Breast epithelium (tissue), 4 donors: ENCODE measurements at regions not wholly inside any gene's neighbourhood (a gene's known extent, or its start where the extent isn't known, plus 50 kb on each side); places are given as distances from the start of the nearest gene placed in this dataset.
"Not testable (repeated sequence)": the region's sequence is repeated elsewhere in the genome, so short reads cannot be mapped to it uniquely, and the experiment has no call there.

ENCODE experiments used
- DNase-seq, 2 donors: peaks; one replicate each; pipeline ENCODE4 v3.0.0-alpha.2; 2019; ENCODE audit warnings: low spot score in 2 of 2
- H3K27ac ChIP-seq, 2 donors: fragments of 200-600 bp; sonication (generic) in 1 of 2; one replicate each; pipeline ENCODE4 v1.5.1; 2016 to 2019; ENCODE audit warnings: mild to moderate bottlenecking in 1 of 2
- H3K27me3 ChIP-seq, 2 donors: fragments of 200-600 bp; sonication (generic) in 1 of 2; one replicate each; pipeline versions ENCODE4 v1.5.1 to v1.6.0; 2017 to 2019; ENCODE audit warnings: control low read depth in 1 of 2, mild to moderate bottlenecking in 1 of 2
- H3K36me3 ChIP-seq: fragments of 200-600 bp; one replicate; pipeline ENCODE4 v1.5.1; 2019
- H3K4me1 ChIP-seq, 2 donors: fragments of 200-600 bp; sonication (generic); one replicate each; pipeline ENCODE4 v1.5.1; 2016 to 2019; ENCODE audit warnings: control low read depth in 1 of 2
- H3K4me3 ChIP-seq, 3 donors: fragments of 200-600 bp; sonication (generic); 1 replicate in 2 of 3; 2 replicates in 1 of 3; pipeline ENCODE4 v1.5.1; 2016 to 2019; ENCODE audit warnings: mild to moderate bottlenecking in 3 of 3, moderate library complexity in 2 of 3
- H3K9me3 ChIP-seq, 2 donors: fragments of 200-600 bp; sonication (generic) in 1 of 2; one replicate each; pipeline ENCODE4 v1.5.1; 2016 to 2019; ENCODE audit warnings: control low read depth in 1 of 2
- POLR2A ChIP-seq: fragments of 450-650 bp; IDR thresholded peaks from one replicate; pipeline ENCODE4 v1.6.1; 2016; ENCODE audit warnings: antibody characterized with exemption, mild to moderate bottlenecking, moderate library complexity
- POLR2AphosphoS5 ChIP-seq, 3 donors: sonication (generic); formaldehyde crosslinking; IDR thresholded peaks; one replicate each; pipeline ENCODE4 v1.6.1; 2017; ENCODE audit warnings: antibody characterized with exemption in 3 of 3
- intact Hi-C: fragments of 100-400 bp; cut with DNase I; formaldehyde crosslinking; loops from one replicate; pipeline ENCODE4 v1.15.1; 2023; ENCODE audit warnings: low total_unique reads
- TF ChIP-seq, protein P1 (sequence below), 3 donors: fragments of 450-650 bp; IDR thresholded peaks; one replicate each; pipeline ENCODE4 v1.5.1; 2016 to 2017; ENCODE audit warnings: antibody characterized with exemption in 3 of 3, mild to moderate bottlenecking in 3 of 3, moderate library complexity in 3 of 3

DNA sequence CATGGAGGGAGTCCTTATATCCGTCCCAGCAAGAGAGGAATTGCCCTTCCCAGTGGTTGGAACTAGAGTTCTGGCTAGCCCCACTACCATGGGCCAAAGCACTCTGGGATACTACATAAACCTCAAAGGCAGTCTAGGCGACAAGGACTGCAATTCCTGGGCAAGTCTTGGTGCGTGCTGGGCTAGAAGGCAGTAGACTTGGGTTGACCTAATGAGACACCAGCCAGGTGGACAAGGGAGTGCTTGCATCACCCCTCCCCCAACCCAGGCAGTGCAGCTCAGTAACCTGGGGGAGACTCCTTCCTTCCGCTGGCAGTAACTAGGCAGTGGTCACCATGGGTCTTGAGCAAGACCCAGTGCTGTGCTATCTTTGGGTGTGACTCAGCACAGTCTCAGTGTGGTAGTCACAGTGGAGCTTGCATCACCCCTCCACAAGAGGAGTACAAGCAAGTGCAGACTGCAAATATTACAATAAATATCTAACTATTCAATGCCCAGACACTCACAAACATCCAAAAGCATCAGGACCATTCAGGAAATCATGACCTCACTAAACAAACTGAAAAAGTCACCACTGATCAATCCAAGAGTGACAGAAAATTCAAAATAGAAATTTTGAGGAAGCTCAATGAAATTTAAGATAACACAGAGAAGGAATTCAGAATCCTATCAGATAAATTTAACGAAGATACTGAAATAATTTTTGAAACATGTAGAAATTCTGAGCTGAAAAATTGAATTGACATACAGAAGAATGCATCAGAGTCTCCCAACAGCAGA is 84.7 kb upstream of the LYPLAL1 start:
- TF ChIP-seq POLR2AphosphoS5 (IDR thresholded peaks at IDR 0.05) (no peak), POLR2A (no peak)
- TF ChIP-seq, protein P1, sequence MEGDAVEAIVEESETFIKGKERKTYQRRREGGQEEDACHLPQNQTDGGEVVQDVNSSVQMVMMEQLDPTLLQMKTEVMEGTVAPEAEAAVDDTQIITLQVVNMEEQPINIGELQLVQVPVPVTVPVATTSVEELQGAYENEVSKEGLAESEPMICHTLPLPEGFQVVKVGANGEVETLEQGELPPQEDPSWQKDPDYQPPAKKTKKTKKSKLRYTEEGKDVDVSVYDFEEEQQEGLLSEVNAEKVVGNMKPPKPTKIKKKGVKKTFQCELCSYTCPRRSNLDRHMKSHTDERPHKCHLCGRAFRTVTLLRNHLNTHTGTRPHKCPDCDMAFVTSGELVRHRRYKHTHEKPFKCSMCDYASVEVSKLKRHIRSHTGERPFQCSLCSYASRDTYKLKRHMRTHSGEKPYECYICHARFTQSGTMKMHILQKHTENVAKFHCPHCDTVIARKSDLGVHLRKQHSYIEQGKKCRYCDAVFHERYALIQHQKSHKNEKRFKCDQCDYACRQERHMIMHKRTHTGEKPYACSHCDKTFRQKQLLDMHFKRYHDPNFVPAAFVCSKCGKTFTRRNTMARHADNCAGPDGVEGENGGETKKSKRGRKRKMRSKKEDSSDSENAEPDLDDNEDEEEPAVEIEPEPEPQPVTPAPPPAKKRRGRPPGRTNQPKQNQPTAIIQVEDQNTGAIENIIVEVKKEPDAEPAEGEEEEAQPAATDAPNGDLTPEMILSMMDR (IDR thresholded peaks at IDR 0.05): no peak
- intact Hi-C loops: no loop called here
- Histone ChIP-seq H3K4me3 (no peak overlapping the region), H3K36me3 (no peaks in the 10 kb centered on the region), H3K9me3 (no peaks in the 10 kb centered on the region), H3K27me3 (no peaks in the 10 kb centered on the region), H3K4me1 (no peaks in the 10 kb centered on the region), H3K27ac (no peak overlapping the region)
- no peak for DNase-seq

DNA sequence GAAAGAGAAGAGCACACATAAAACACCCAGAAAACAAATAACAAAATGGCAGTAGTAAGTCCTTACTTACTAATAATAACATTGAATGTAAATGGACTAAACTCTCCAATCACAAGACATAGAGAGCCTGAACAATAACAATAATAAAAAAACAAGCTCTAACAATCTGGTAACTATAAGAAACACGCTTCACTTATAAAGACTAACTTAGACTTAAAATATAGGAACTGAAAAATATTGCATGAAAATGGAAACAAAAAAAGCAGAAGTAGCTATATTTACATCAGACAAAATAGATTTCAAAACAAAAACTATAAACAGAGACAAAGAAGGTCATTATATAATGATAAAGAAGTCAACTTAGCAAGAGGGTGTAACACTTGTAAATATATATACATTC is 83.1 kb upstream of the LYPLAL1 start:
- H3K9me3 ChIP-seq: no peaks in the 10 kb centered on the region
- no peak for DNase-seq
- no peak overlapping the region for H3K27ac ChIP-seq
- TF ChIP-seq POLR2AphosphoS5 (IDR thresholded peaks at IDR 0.05) (no peak), POLR2A (no peak)
- TF ChIP-seq, protein P1 (IDR thresholded peaks at IDR 0.05): no peak
- intact Hi-C loops: no loop called here
- H3K4me1 ChIP-seq: no peaks in the 10 kb centered on the region
- H3K27me3 ChIP-seq: no peaks in the 10 kb centered on the region
- H3K4me3 ChIP-seq: no peak overlapping the region
- no peaks in the 10 kb centered on the region for H3K36me3 ChIP-seq

DNA sequence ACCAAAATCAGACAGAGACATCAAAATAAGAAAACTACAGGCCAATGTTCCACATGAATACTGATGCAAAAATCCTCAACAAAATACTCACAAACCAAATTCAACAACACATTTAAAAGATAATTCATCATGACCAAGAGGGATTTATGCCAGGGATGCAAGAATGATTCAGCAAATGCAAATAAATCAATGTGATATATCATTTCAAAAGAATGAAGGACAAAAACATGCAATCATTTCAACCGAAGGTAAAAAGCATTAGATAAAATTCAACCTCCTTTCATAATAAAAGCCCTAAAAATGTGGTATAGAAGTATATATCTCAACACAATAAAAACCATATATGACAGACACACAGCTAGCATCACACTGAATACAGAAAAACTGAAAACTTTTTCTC is 81.5 kb upstream of the LYPLAL1 start:
- Histone ChIP-seq H3K9me3 (no peaks in the 10 kb centered on the region), H3K4me1 (no peaks in the 10 kb centered on the region), H3K36me3 (no peaks in the 10 kb centered on the region), H3K27me3 (no peaks in the 10 kb centered on the region), H3K4me3 (no peak overlapping the region), H3K27ac (no peak overlapping the region)
- TF ChIP-seq, protein P1 (IDR thresholded peaks at IDR 0.05): no peak
- TF ChIP-seq POLR2A (no peak), POLR2AphosphoS5 (IDR thresholded peaks at IDR 0.05) (no peak)
- DNase-seq: no peak
- intact Hi-C loops: no loop called here

DNA sequence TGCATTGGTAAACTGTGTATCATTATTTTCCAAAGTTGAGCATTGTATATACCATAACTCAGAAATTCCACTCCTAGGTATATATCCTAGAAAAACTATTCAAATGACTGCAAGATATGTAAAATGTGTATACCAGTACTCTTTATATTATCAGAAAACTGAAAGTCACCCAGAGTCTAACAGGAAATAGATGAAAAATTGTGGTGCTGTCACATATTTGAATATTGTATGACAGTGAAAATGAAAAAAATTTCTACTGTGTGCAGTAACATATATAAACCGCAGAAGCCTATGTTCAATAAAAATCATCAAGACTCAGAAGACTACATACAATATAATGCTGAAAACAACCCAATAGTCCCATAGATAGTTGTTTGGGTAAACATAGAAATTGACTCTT is 74.4 kb upstream of the LYPLAL1 start:
- no peaks in the 10 kb centered on the region for H3K27me3 ChIP-seq
- H3K9me3 ChIP-seq: no peaks in the 10 kb centered on the region
- H3K4me3 ChIP-seq: no peak overlapping the region
- intact Hi-C loops: loop anchor here (5.0 kb wide), 1 partner anchor 302 kb away; no protein-coding TSS in a partner anchor
- DNase-seq: no peak
- H3K4me1 ChIP-seq: no peaks in the 10 kb centered on the region
- H3K27ac ChIP-seq: no peak overlapping the region
- TF ChIP-seq POLR2AphosphoS5 (IDR thresholded peaks at IDR 0.05) (no peak), POLR2A (no peak)
- TF ChIP-seq, protein P1 (IDR thresholded peaks at IDR 0.05): no peak
- no peaks in the 10 kb centered on the region for H3K36me3 ChIP-seq

DNA sequence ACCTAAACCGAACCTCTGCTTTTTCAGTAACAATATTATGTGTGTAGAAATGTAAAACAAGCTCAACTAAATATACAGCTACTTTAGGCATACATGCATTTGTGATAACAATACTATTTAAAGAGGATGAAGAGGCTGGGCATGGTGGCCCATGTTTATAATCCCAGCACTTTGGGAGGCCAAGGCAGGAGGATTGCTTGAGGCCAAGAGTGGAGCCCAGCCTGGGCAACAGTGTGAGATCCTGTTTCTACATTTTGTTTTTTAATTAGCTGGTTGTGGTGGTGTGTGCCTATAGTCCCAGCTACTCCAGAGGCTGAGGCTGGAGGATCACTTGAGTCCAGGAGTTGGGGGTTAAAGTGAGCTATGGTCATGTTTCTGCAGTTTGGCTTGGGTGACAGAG is 73.6 kb upstream of the LYPLAL1 start:
- no peak for DNase-seq
- Histone ChIP-seq H3K36me3 (no peaks in the 10 kb centered on the region), H3K27me3 (no peaks in the 10 kb centered on the region), H3K4me1 (no peaks in the 10 kb centered on the region), H3K9me3 (no peaks in the 10 kb centered on the region), H3K4me3 (no peak overlapping the region), H3K27ac (no peak overlapping the region)
- TF ChIP-seq POLR2A (no peak), POLR2AphosphoS5 (IDR thresholded peaks at IDR 0.05) (no peak)
- TF ChIP-seq, protein P1 (IDR thresholded peaks at IDR 0.05): no peak
- intact Hi-C loops: no loop called here

DNA sequence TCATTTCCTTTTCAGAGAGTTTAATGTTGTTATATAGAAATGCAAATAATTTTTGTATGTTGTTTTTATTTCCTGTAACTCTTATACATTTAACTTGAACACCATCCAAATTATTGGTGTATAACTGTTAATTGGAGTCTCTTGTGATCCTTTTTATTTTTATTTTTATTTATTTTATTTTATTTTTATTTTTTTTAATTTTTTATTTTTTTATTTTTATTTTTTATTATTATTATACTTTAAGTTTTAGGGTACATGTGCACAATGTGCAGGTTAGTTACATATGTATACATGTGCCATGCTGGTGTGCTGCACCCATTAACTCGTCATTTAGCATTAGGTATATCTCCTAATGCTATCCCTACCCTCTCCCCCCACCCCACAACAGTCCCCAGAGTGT is 71.2 kb upstream of the LYPLAL1 start:
- H3K27ac ChIP-seq, H3K9me3 ChIP-seq, H3K27me3 ChIP-seq, H3K4me1 ChIP-seq, DNase-seq, H3K36me3 ChIP-seq, H3K4me3 ChIP-seq, intact Hi-C loops: not testable (repeated sequence)
